Gastrocnemius medialis (tissue), 4 donors: ENCODE measurements at regions not wholly inside any gene's neighbourhood (a gene's known extent, or its start where the extent isn't known, plus 50 kb on each side); places are given as distances from the start of the nearest gene placed in this dataset.
A peak's percentile ranks its signal among the peaks of the same experiment; 100 is the strongest.

Source experiments
- ATAC-seq, 2 donors: fragments of 150-250 bp; one replicate each; pipeline ENCODE4 v1.9.1; 2016
- DNase-seq, 2 donors: peaks; one replicate each; pipeline ENCODE4 v3.0.0-alpha.2; 2019
- H3K27ac ChIP-seq, 4 donors: fragments of 200-600 bp; sonication (generic); 1 replicate in 1 of 4; 2 replicates in 3 of 4; pipeline ENCODE4 v1.5.1; 2016 to 2018; ENCODE audit warnings: mild to moderate bottlenecking in 2 of 4, moderate library complexity in 1 of 4
- H3K27me3 ChIP-seq, 3 donors: fragments of 200-600 bp; sonication (generic) in 2 of 3; 1 replicate in 1 of 3; 2 replicates in 2 of 3; pipeline versions ENCODE4 v1.5.1 to v1.6.0; 2016 to 2019; ENCODE audit warnings: mild to moderate bottlenecking in 1 of 3, moderate library complexity in 1 of 3
- H3K36me3 ChIP-seq, 2 donors: fragments of 200-600 bp; sonication (generic) in 1 of 2; one replicate each; pipeline ENCODE4 v1.5.1; 2017 to 2018
- H3K4me1 ChIP-seq, 2 donors: fragments of 200-600 bp; sonication (generic) in 1 of 2; one replicate each; pipeline ENCODE4 v1.5.1; 2016 to 2017; ENCODE audit warnings: mild to moderate bottlenecking in 2 of 2
- H3K4me3 ChIP-seq, 4 donors: fragments of 200-600 bp; sonication (generic) in 3 of 4; 1 replicate in 1 of 4; 2 replicates in 3 of 4; pipeline ENCODE4 v1.5.1; 2016 to 2019; ENCODE audit warnings: mild to moderate bottlenecking in 2 of 4
- H3K9me3 ChIP-seq, 3 donors: fragments of 200-600 bp; sonication (generic) in 2 of 3; 1 replicate in 1 of 3; 2 replicates in 2 of 3; pipeline ENCODE4 v1.5.1; 2016 to 2019
- CTCF ChIP-seq, 5 experiments: fragments of 450-650 bp in 3 of 5; fragments of 200-600 bp in 2 of 5; sonication (generic) in 2 of 5; IDR thresholded peaks in 4 of 5; conservative IDR thresholded peaks in 1 of 5; 1 replicate in 4 of 5; 2 replicates in 1 of 5; pipeline ENCODE4 v1.5.1; 2016 to 2019; ENCODE audit warnings: antibody characterized with exemption in 5 of 5, mild to moderate bottlenecking in 3 of 5, moderate library complexity in 3 of 5
- POLR2A ChIP-seq, 2 donors: fragments of 450-650 bp; IDR thresholded peaks; one replicate each; pipeline ENCODE4 v1.6.1; 2017; ENCODE audit warnings: antibody characterized with exemption in 2 of 2, mild to moderate bottlenecking in 2 of 2, moderate library complexity in 2 of 2
- in situ Hi-C, 4 donors: fragments of 200-750 bp; cut with MboI; loops; one replicate each; pipeline versions ENCODE4 v1.15.0 to v1.8.0; 2017; ENCODE audit warnings: low sequenced_read_pairs in 4 of 4
- intact Hi-C: fragments of 100-400 bp; cut with DNase I; formaldehyde crosslinking; loops from one replicate; pipeline ENCODE4 v1.15.1; 2023; ENCODE audit warnings: low total_unique reads

DNA sequence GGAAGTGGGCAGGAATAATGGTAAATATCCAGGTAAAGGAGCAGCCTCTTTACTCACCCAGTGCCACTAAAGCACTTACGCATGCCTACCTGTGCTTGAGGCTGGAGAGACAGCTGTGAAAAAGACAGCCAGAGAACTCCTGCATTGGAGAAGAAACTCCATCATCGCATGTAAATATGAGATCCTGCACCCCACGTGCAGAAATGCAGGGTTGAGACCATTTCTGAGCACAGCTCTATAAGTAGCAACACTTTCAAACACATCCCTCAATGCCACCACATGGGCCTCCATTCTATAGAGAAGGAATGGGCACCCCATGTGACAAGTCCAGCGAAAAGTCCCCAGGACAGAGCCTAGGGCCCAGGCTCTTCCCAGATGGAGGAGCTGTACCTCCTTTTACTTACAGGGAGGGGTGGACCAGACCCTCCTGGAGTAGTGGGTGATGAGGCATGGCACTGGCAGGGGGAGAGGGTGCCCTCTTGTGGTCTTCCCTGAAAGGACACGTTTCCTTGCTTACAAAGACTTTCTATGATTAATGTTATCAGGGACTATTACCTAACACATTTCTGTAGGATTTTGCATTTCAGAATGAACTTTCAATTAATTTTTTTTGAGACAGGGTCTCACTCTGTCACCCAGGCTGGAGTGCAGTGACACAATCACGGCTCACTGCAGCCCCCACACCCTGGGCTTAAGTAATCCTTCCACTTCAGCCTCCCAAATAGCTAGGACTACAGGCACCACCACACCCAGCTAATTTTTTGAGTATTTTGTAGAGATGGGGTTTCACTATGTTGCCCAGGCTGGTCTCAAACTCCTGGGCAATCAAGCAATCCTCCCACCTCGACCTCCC, 55.3 kb upstream of the IL17B start:
- intact Hi-C loops (loop anchor here (1.0 kb wide), 1 partner anchor 52 kb away; no protein-coding TSS in a partner anchor), in situ Hi-C loops (loop anchor here in 3 of 4 donors (5.0 to 10.0 kb wide), 6 partner anchors 52 to 170 kb away; partner anchors contain the start of genes CSNK1A1 (in 1 of the 3) and IL17B (in 1 of the 3))
- no peaks in the 10 kb centered on the region for H3K27me3 ChIP-seq
- no peaks in the 10 kb centered on the region for H3K36me3 ChIP-seq
- no peaks in the 10 kb centered on the region for H3K9me3 ChIP-seq
- DNase-seq (peak; percentile 31 to 52), ATAC-seq (peak; percentile 50 to 64)
- peak overlapping the region in 1 of 4 donors; percentile 27 for H3K27ac ChIP-seq
- TF ChIP-seq POLR2A (IDR thresholded peaks at IDR 0.05) = no peak
- TF ChIP-seq CTCF (IDR thresholded peaks at IDR 0.05 in 4 of 5, conservative IDR thresholded peaks at IDR 0.05 in 1 of 5) = peak; percentile 63 to 90 (median 78)
- peaks cover 0 to 10% of the 10 kb centered on the region in 2 donors for H3K4me1 ChIP-seq
- H3K4me3 ChIP-seq = no peak overlapping the region

- in situ Hi-C loops (loop anchor here in 2 of 4 donors (10.0 kb wide), 2 partner anchors 59 to 169 kb away; partner anchors contain the start of gene IL17B (in 1 of the 2)), intact Hi-C loops (loop anchor here (1.0 kb wide), 1 partner anchor 51 kb away; no protein-coding TSS in a partner anchor)
Measured at GRCh38 chr5:149433524-149434131, 54.5 kb upstream of the IL17B start.

GRCh38 chr5:149432911-149433401, 53.9 kb upstream of the IL17B start:
- no peak overlapping the region for H3K4me3 ChIP-seq
- no peak for TF ChIP-seq CTCF (IDR thresholded peaks at IDR 0.05 in 4 of 5, conservative IDR thresholded peaks at IDR 0.05 in 1 of 5)
- no peak for TF ChIP-seq POLR2A (IDR thresholded peaks at IDR 0.05)
- in situ Hi-C loops (loop anchor here in 2 of 4 donors (10.0 kb wide), 2 partner anchors 58 to 168 kb away; partner anchors contain the start of gene IL17B (in 1 of the 2)), intact Hi-C loops (no loop called here)
- no peaks in the 10 kb centered on the region for H3K27me3 ChIP-seq
- no peaks in the 10 kb centered on the region for H3K9me3 ChIP-seq
- peak overlapping the region in 3 of 4 donors; percentile 14 to 27 (median 23) for H3K27ac ChIP-seq
- ATAC-seq = no peak
- H3K36me3 ChIP-seq = no peaks in the 10 kb centered on the region
- no peak for DNase-seq
- peaks cover 0 to 10% of the 10 kb centered on the region in 2 donors for H3K4me1 ChIP-seq

More at GRCh38 chr5:149433524-149434131, 54.5 kb upstream of the IL17B start:
- Histone ChIP-seq H3K27ac (peak overlapping the region in 3 of 4 donors; percentile 14 to 27 (median 19)), H3K4me1 (peaks cover 0 to 10% of the 10 kb centered on the region in 2 donors), H3K36me3 (no peaks in the 10 kb centered on the region), H3K4me3 (no peak overlapping the region), H3K9me3 (no peaks in the 10 kb centered on the region), H3K27me3 (no peaks in the 10 kb centered on the region)
- ATAC-seq (no peak), DNase-seq (no peak)
- TF ChIP-seq POLR2A (IDR thresholded peaks at IDR 0.05) = no peak
- no peak for TF ChIP-seq CTCF (IDR thresholded peaks at IDR 0.05 in 4 of 5, conservative IDR thresholded peaks at IDR 0.05 in 1 of 5)

DNA sequence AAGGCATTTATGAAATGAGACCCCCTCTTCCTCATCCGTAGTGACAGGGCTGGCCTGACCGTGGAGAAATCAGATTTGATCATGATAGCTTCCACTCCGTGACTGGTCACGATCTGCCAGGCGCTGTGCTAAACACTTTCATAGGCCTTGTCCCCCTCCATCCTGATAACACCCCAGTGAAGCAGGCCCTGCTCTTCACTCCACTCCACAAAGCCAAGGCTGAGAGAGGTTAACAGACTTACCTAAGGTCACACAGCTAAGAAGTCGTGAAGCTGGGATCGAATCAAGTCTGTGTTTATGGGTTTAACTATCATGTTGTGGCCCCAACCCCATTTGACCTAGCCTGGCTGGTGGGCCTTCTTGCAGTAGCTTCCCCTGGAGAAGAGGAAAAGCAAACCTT, 53.3 kb upstream of the IL17B start:
- H3K4me1 ChIP-seq = peaks cover 0 to 10% of the 10 kb centered on the region in 2 donors
- in situ Hi-C loops = loop anchor here in 2 of 4 donors (10.0 kb wide), 2 partner anchors 58 to 168 kb away; partner anchors contain the start of gene IL17B (in 1 of the 2)

More for the DNA sequence above, 53.3 kb upstream of the IL17B start:
- DNase-seq = no peak
- H3K4me3 ChIP-seq = no peak overlapping the region
- no peak for ATAC-seq
- intact Hi-C loops = no loop called here
- peak overlapping the region in 3 of 4 donors; percentile 4 to 71 (median 23) for H3K27ac ChIP-seq
- H3K27me3 ChIP-seq = no peaks in the 10 kb centered on the region
- H3K36me3 ChIP-seq = no peaks in the 10 kb centered on the region
- no peaks in the 10 kb centered on the region for H3K9me3 ChIP-seq
- TF ChIP-seq CTCF (IDR thresholded peaks at IDR 0.05 in 4 of 5, conservative IDR thresholded peaks at IDR 0.05 in 1 of 5) (no peak), POLR2A (IDR thresholded peaks at IDR 0.05) (no peak)
